Panc1 (cell line): ENCODE measurements at regions not wholly inside any gene's neighbourhood (a gene's known extent, or its start where the extent isn't known, plus 50 kb on each side); places are given as distances from the start of the nearest gene placed in this dataset.

Experiments used
- ATAC-seq: fragments of 200-7000 bp; cut with Tn5 transposase; 2 replicates; pipeline ENCODE4 v1.9.1; 2020; ENCODE audit warnings: mild to moderate bottlenecking, moderate library complexity
- BruUV-seq: library from RNA; stranded (reverse); fragments of 400-500 nt; replicated peaks from 2 replicates; lab custom pipeline; 2021; lab: Mats Ljungman, UMichigan
- CTCF ChIA-PET: fragments of 300-600 bp; sonication (Branson Sonifier 250); formaldehyde crosslinking; loops from one replicate; lab custom pipeline; 2022; ENCODE audit warnings: antibody characterized with exemption; lab: Charles Lee
- POLR2A ChIA-PET: fragments of 300-600 bp; sonication (Branson Sonifier 250); formaldehyde crosslinking; loops from one replicate; lab custom pipeline; 2022; ENCODE audit warnings: antibody characterized with exemption; lab: Charles Lee
- DNase-seq: peaks from one replicate; pipeline ENCODE4 v3.0.0-alpha.2; 2010; ENCODE audit warnings: low read depth, low spot score
- H3K27ac ChIP-seq: 2 replicates; pipeline ENCODE4 v1.5.1; 2011; ENCODE audit warnings: mild to moderate bottlenecking, low read length, inconsistent platforms
- H3K27me3 ChIP-seq: fragments of 200-500 bp; sonication (Bioruptor generic); 2 replicates; pipeline ENCODE4 v1.6.0; 2014; ENCODE audit warnings: low read length, inconsistent platforms; ENCODE audit not compliant: control insufficient read depth, insufficient read depth
- H3K36me3 ChIP-seq: fragments of 200-500 bp; sonication (Bioruptor generic); 2 replicates; pipeline ENCODE4 v1.5.1; 2014; ENCODE audit warnings: inconsistent platforms, mild to moderate bottlenecking, low read length, moderate library complexity; ENCODE audit not compliant: control insufficient read depth, insufficient read depth
- H3K4me1 ChIP-seq: 2 replicates; pipeline ENCODE4 v1.5.1; 2011; ENCODE audit warnings: inconsistent platforms, mild to moderate bottlenecking, low read length, moderate library complexity; ENCODE audit not compliant: control insufficient read depth, insufficient read depth
- H3K4me3 ChIP-seq, 2 experiments: 2 replicates each; pipeline ENCODE4 v1.5.1; 2011 to 2012; ENCODE audit warnings: low read depth in 2 of 2, low read length in 2 of 2, mild to moderate bottlenecking in 2 of 2, inconsistent platforms in 1 of 2, moderate library complexity in 1 of 2
- H3K9me3 ChIP-seq: fragments of 200-500 bp; sonication (Bioruptor generic); 2 replicates; pipeline ENCODE4 v1.5.1; 2014; ENCODE audit warnings: low read depth, mild to moderate bottlenecking, inconsistent platforms, low read length, moderate library complexity; ENCODE audit not compliant: control insufficient read depth, insufficient read depth
- CTCF ChIP-seq: fragments of 450-650 bp; IDR thresholded peaks from 2 replicates; pipeline ENCODE4 v1.5.1; 2017; ENCODE audit warnings: mild to moderate bottlenecking
- POLR2AphosphoS5 ChIP-seq: IDR thresholded peaks from 2 replicates; pipeline ENCODE4 v1.6.1; 2012; ENCODE audit warnings: mild to moderate bottlenecking, low read depth, low read length, moderate library complexity
- REST ChIP-seq, 2 experiments: IDR thresholded peaks; 2 replicates each; pipeline ENCODE4 v1.6.1; 2011 to 2012; ENCODE audit warnings: low read depth in 2 of 2, control low read depth in 1 of 2, low read length in 1 of 2, mild to moderate bottlenecking in 1 of 2, moderate library complexity in 1 of 2; ENCODE audit not compliant: insufficient read depth in 1 of 2
- SIN3A ChIP-seq: IDR thresholded peaks from 2 replicates; pipeline ENCODE4 v1.6.1; 2012; ENCODE audit warnings: low read depth, mild to moderate bottlenecking, low read length, moderate library complexity, borderline replicate concordance; ENCODE audit not compliant: insufficient read depth
- TCF7L2 ChIP-seq: IDR thresholded peaks from 2 replicates; pipeline ENCODE4 v1.6.1; 2011; ENCODE audit warnings: mild to moderate bottlenecking, low read depth, low read length, inconsistent platforms
- in situ Hi-C: cut with HindIII; loops from 2 replicates; pipeline ENCODE4 v1.10.0; 2016; ENCODE audit warnings: low sequenced_read_pairs, low pct_unique_long_range_greater_than_20kb
- intact Hi-C: fragments of 100-400 bp; cut with micrococcal nuclease; formaldehyde crosslinking; loops from one replicate; pipeline ENCODE4 v1.10.0; 2022; ENCODE audit not compliant: unreplicated experiment

GRCh38 chr4:164304861-164305260, 449.1 kb upstream of the SMIM31 start:
- H3K4me3 ChIP-seq = no peak overlapping the region
- BruUV-seq = no TSS peak
- intact Hi-C loops (no loop called here), in situ Hi-C loops (no loop called here)
- no peak for TF ChIP-seq POLR2AphosphoS5
- TF ChIP-seq REST (IDR thresholded peaks at IDR 0.05; ENCODE audit: insufficient read depth in 1 of 2, low read depth in 2 of 2, low read length in 1 of 2) = no peak
- TF ChIP-seq TCF7L2 = no peak
- TF ChIP-seq SIN3A = no peak
- TF ChIP-seq CTCF = no peak
- no peaks in the 10 kb centered on the region for H3K9me3 ChIP-seq
- H3K27ac ChIP-seq = no peak overlapping the region
- CTCF ChIA-PET = no interaction called here
- POLR2A ChIA-PET = no interaction called here
- ATAC-seq (no peak), DNase-seq (no peak)
- H3K36me3 ChIP-seq = no peaks in the 10 kb centered on the region
- H3K4me1 ChIP-seq = no peaks in the 10 kb centered on the region
- no peaks in the 10 kb centered on the region for H3K27me3 ChIP-seq

- H3K4me3 ChIP-seq = no peak overlapping the region
- POLR2A ChIA-PET = no interaction called here
- H3K27ac ChIP-seq = no peak overlapping the region
- no peak for TF ChIP-seq SIN3A
- TF ChIP-seq POLR2AphosphoS5 = no peak
- no peak for TF ChIP-seq CTCF
- no peak for TF ChIP-seq TCF7L2
- no peak for TF ChIP-seq REST (IDR thresholded peaks at IDR 0.05; ENCODE audit: insufficient read depth in 1 of 2, low read depth in 2 of 2, low read length in 1 of 2)
- in situ Hi-C loops (no loop called here), intact Hi-C loops (no loop called here)
- H3K27me3 ChIP-seq = no peaks in the 10 kb centered on the region
- DNase-seq = no peak
- no TSS peak for BruUV-seq
- CTCF ChIA-PET = no interaction called here
- H3K4me1 ChIP-seq = no peaks in the 10 kb centered on the region
- no peak for ATAC-seq
- H3K36me3 ChIP-seq = no peaks in the 10 kb centered on the region
- H3K9me3 ChIP-seq = no peaks in the 10 kb centered on the region
Observed at GRCh38 chr4:164307262-164307661, 446.7 kb upstream of the SMIM31 start.
